Large intestine (tissue), 3 donors: ENCODE measurements at regions not wholly inside any gene's neighbourhood (a gene's known extent, or its start where the extent isn't known, plus 50 kb on each side); places are given as distances from the start of the nearest gene placed in this dataset.

ENCODE experiments used
- DNase-seq, 2 donors: peaks; one replicate each; pipeline versions ENCODE4 v3.0.0 to v3.0.0-alpha.2; 2013
- H3K27ac ChIP-seq: one replicate; pipeline ENCODE4 v1.5.1; 2013; ENCODE audit warnings: low read length
- H3K27me3 ChIP-seq: 2 replicates; pipeline ENCODE4 v1.6.1; 2013; ENCODE audit warnings: low read length; ENCODE audit not compliant: control insufficient read depth, insufficient read depth
- H3K36me3 ChIP-seq: 2 replicates; pipeline ENCODE4 v1.6.1; 2013; ENCODE audit warnings: low read length; ENCODE audit not compliant: control insufficient read depth, insufficient read depth
- H3K4me1 ChIP-seq: one replicate; pipeline ENCODE4 v1.6.1; 2013; ENCODE audit warnings: low read length; ENCODE audit not compliant: control insufficient read depth, insufficient read depth
- H3K4me3 ChIP-seq: one replicate; pipeline ENCODE4 v1.5.1; 2013; ENCODE audit warnings: low read length
- H3K9me3 ChIP-seq: one replicate; pipeline ENCODE4 v1.6.1; 2013; ENCODE audit warnings: mild to moderate bottlenecking, low read depth, low read length, moderate library complexity; ENCODE audit not compliant: control insufficient read depth
- WGBS: methylation state at CpG from one replicate; pipeline ENCODE4 v1.1.5; 2013; ENCODE audit warnings: low lambda C conversion rate; ENCODE audit not compliant: insufficient coverage; 5-methylcytosine and 5-hydroxymethylcytosine counted together

- no peak for DNase-seq
- no peaks in the 10 kb centered on the region for H3K27me3 ChIP-seq
- H3K27ac ChIP-seq = no peak overlapping the region
- H3K36me3 ChIP-seq = no peaks in the 10 kb centered on the region
- no peaks in the 10 kb centered on the region for H3K4me1 ChIP-seq
- H3K4me3 ChIP-seq = no peak overlapping the region
- no peaks in the 10 kb centered on the region for H3K9me3 ChIP-seq
Observed at GRCh38 chr18:41042866-41043265, 912.2 kb upstream of the PIK3C3 start.

- WGBS = no CpG with 5 or more reads among the region's 1 CpG
- Histone ChIP-seq H3K4me1 (no peaks in the 10 kb centered on the region), H3K27ac (no peak overlapping the region), H3K27me3 (no peaks in the 10 kb centered on the region), H3K4me3 (no peak overlapping the region), H3K9me3 (no peaks in the 10 kb centered on the region), H3K36me3 (no peaks in the 10 kb centered on the region)
- no peak for DNase-seq
Observed at GRCh38 chr18:41038071-41038470, 917.0 kb upstream of the PIK3C3 start.

- no peak for DNase-seq
- Histone ChIP-seq H3K4me3 (no peak overlapping the region), H3K27ac (no peak overlapping the region), H3K4me1 (no peaks in the 10 kb centered on the region), H3K9me3 (no peaks in the 10 kb centered on the region), H3K36me3 (no peaks in the 10 kb centered on the region), H3K27me3 (no peaks in the 10 kb centered on the region)
- no CpG with 5 or more reads among the region's 6 CpGs for WGBS
Observed at GRCh38 chr18:41036346-41036745, 918.7 kb upstream of the PIK3C3 start.

- Histone ChIP-seq H3K9me3 (no peaks in the 10 kb centered on the region), H3K4me3 (no peak overlapping the region), H3K27ac (no peak overlapping the region), H3K4me1 (no peaks in the 10 kb centered on the region), H3K27me3 (no peaks in the 10 kb centered on the region), H3K36me3 (no peaks in the 10 kb centered on the region)
- DNase-seq = no peak
- whole genome bisulfite sequencing = no CpG with 5 or more reads among the region's 2 CpGs
Observed at GRCh38 chr18:41034413-41034812, 920.6 kb upstream of the PIK3C3 start.

GRCh38 chr18:41025666-41026065, 929.4 kb upstream of the PIK3C3 start:
- Histone ChIP-seq H3K27ac (no peak overlapping the region), H3K36me3 (no peaks in the 10 kb centered on the region), H3K27me3 (no peaks in the 10 kb centered on the region), H3K9me3 (no peaks in the 10 kb centered on the region), H3K4me3 (no peak overlapping the region), H3K4me1 (no peaks in the 10 kb centered on the region)
- no peak for DNase-seq
- WGBS = no CpG with 5 or more reads among the region's 1 CpG

- Histone ChIP-seq H3K9me3 (no peaks in the 10 kb centered on the region), H3K27ac (no peak overlapping the region), H3K36me3 (no peaks in the 10 kb centered on the region), H3K4me1 (no peaks in the 10 kb centered on the region), H3K27me3 (no peaks in the 10 kb centered on the region), H3K4me3 (no peak overlapping the region)
- WGBS = 100% methylated on average over 1 of the region's 2 CpGs
- DNase-seq = no peak
Observed at GRCh38 chr18:41024792-41025191, 930.2 kb upstream of the PIK3C3 start.

- no CpG with 5 or more reads among the region's 4 CpGs for WGBS
- H3K36me3 ChIP-seq = no peaks in the 10 kb centered on the region
Observed at GRCh38 chr18:41022484-41022883, 932.5 kb upstream of the PIK3C3 start.

GRCh38 chr18:41021089-41021488, 933.9 kb upstream of the PIK3C3 start:
- no peak for DNase-seq
- Histone ChIP-seq H3K27ac (no peak overlapping the region), H3K9me3 (no peaks in the 10 kb centered on the region), H3K4me3 (no peak overlapping the region), H3K4me1 (no peaks in the 10 kb centered on the region), H3K36me3 (no peaks in the 10 kb centered on the region), H3K27me3 (no peaks in the 10 kb centered on the region)
- 92% methylated on average over 3 of the region's 3 CpGs for WGBS

More at GRCh38 chr18:41022484-41022883, 932.5 kb upstream of the PIK3C3 start:
- H3K4me3 ChIP-seq = no peak overlapping the region
- no peaks in the 10 kb centered on the region for H3K4me1 ChIP-seq
- H3K27me3 ChIP-seq = no peaks in the 10 kb centered on the region
- DNase-seq = no peak
- no peak overlapping the region for H3K27ac ChIP-seq
- no peaks in the 10 kb centered on the region for H3K9me3 ChIP-seq

GRCh38 chr18:41012194-41012593, 942.8 kb upstream of the PIK3C3 start:
- DNase-seq = no peak
- no peaks in the 10 kb centered on the region for H3K4me1 ChIP-seq
- no peaks in the 10 kb centered on the region for H3K36me3 ChIP-seq
- WGBS = no CpG with 5 or more reads among the region's 1 CpG
- no peak overlapping the region for H3K27ac ChIP-seq
- H3K9me3 ChIP-seq = no peaks in the 10 kb centered on the region
- H3K27me3 ChIP-seq = no peaks in the 10 kb centered on the region
- no peak overlapping the region for H3K4me3 ChIP-seq

GRCh38 chr18:41009926-41010325, 945.1 kb upstream of the PIK3C3 start:
- Histone ChIP-seq H3K9me3 (no peaks in the 10 kb centered on the region), H3K27ac (no peak overlapping the region), H3K36me3 (no peaks in the 10 kb centered on the region), H3K4me3 (no peak overlapping the region), H3K27me3 (no peaks in the 10 kb centered on the region), H3K4me1 (no peaks in the 10 kb centered on the region)
- WGBS = 84% methylated on average over 3 of the region's 6 CpGs
- DNase-seq = no peak

GRCh38 chr18:41004324-41004723, 950.7 kb upstream of the PIK3C3 start:
- H3K36me3 ChIP-seq = no peaks in the 10 kb centered on the region
- DNase-seq = no peak
- no peaks in the 10 kb centered on the region for H3K27me3 ChIP-seq
- H3K4me3 ChIP-seq = no peak overlapping the region
- no peak overlapping the region for H3K27ac ChIP-seq
- no peaks in the 10 kb centered on the region for H3K9me3 ChIP-seq
- H3K4me1 ChIP-seq = no peaks in the 10 kb centered on the region
- no CpG with 5 or more reads among the region's 3 CpGs for WGBS
